SK-N-SH (cell line): ENCODE measurements at regions not wholly inside any gene's neighbourhood (a gene's known extent, or its start where the extent isn't known, plus 50 kb on each side); places are given as distances from the start of the nearest gene placed in this dataset.

Source experiments
- CTCF ChIA-PET: fragments of 300-600, 350-600 bp; formaldehyde crosslinking; extraction: SDS; loops from one replicate; lab custom pipeline; 2021; lab: Yijun Ruan, JAX
- POLR2A ChIA-PET: fragments of 350-600 bp; sonication (Branson Sonifier 250); formaldehyde crosslinking; extraction: SDS; loops from one replicate; lab custom pipeline; 2020; ENCODE audit warnings: antibody characterized with exemption, inconsistent platforms; lab: Yijun Ruan, JAX
- DNase-seq: peaks from one replicate; pipeline ENCODE4 v3.0.0; 2012
- H2AFZ ChIP-seq: fragments of 200-600 bp; sonication (generic); 2 replicates; pipeline ENCODE4 v1.8.1; 2016; ENCODE audit warnings: antibody characterized with exemption, mild to moderate bottlenecking, low read depth
- H3F3A ChIP-seq: fragments of 200-600 bp; sonication (generic); replicated peaks from 2 replicates; pipeline ENCODE3; 2016; ENCODE audit warnings: antibody characterized with exemption, mild to moderate bottlenecking; ENCODE audit not compliant: insufficient read depth
- H3K27ac ChIP-seq, 2 experiments: fragments of 200-500 bp in 1 of 2; fragments of 200-600 bp in 1 of 2; sonication (Bioruptor generic) in 1 of 2; sonication (generic), shearing (Covaris generic) in 1 of 2; 2 replicates each; pipeline versions ENCODE4 v1.5.1 to v1.6.1; 2014 to 2016; ENCODE audit warnings: low read depth in 2 of 2, inconsistent platforms in 1 of 2, low read length in 1 of 2, mild to moderate bottlenecking in 1 of 2, mixed read lengths in 1 of 2
- H3K27me3 ChIP-seq: fragments of 200-600 bp; sonication (generic), shearing (Covaris generic); 2 replicates; pipeline ENCODE4 v1.6.1; 2016; ENCODE audit warnings: mixed run types; ENCODE audit not compliant: insufficient read depth
- H3K36me3 ChIP-seq, 2 experiments: fragments of 200-500 bp in 1 of 2; fragments of 200-600 bp in 1 of 2; sonication (Bioruptor generic) in 1 of 2; sonication (generic) in 1 of 2; replicated peaks in 1 of 2; 2 replicates each; pipeline versions ENCODE3 to v1.5.1; 2014 to 2016; ENCODE audit warnings: low read length in 1 of 2, mild to moderate bottlenecking in 1 of 2; ENCODE audit not compliant: insufficient read depth in 2 of 2, control insufficient read depth in 1 of 2
- H3K4me1 ChIP-seq, 2 experiments: fragments of 200-500 bp in 1 of 2; fragments of 200-600 bp in 1 of 2; sonication (Bioruptor generic) in 1 of 2; sonication (generic), shearing (Covaris generic) in 1 of 2; 2 replicates each; pipeline versions ENCODE4 v1.5.1 to v1.6.1; 2014 to 2016; ENCODE audit warnings: low read depth in 1 of 2, low read length in 1 of 2, mixed run types in 1 of 2; ENCODE audit not compliant: insufficient read depth in 2 of 2, control insufficient read depth in 1 of 2
- H3K4me2 ChIP-seq: fragments of 200-600 bp; sonication (generic), shearing (Covaris generic); 2 replicates; pipeline ENCODE4 v1.6.1; 2017; ENCODE audit warnings: mixed run types
- H3K4me3 ChIP-seq, 2 experiments: fragments of 200-500 bp in 1 of 2; fragments of 200-600 bp in 1 of 2; sonication (Bioruptor generic) in 1 of 2; sonication (generic), shearing (Covaris generic) in 1 of 2; 2 replicates each; pipeline versions ENCODE4 v1.5.1 to v1.8.1; 2014 to 2016; ENCODE audit warnings: low read depth in 2 of 2, inconsistent platforms in 1 of 2, low read length in 1 of 2, mild to moderate bottlenecking in 1 of 2, mixed read lengths in 1 of 2, moderate library complexity in 1 of 2
- H3K79me2 ChIP-seq: fragments of 200-600 bp; sonication (generic); 2 replicates; pipeline ENCODE4 v1.8.1; 2017; ENCODE audit warnings: mild to moderate bottlenecking; ENCODE audit not compliant: insufficient read depth
- H3K9ac ChIP-seq: fragments of 200-600 bp; sonication (generic); 2 replicates; pipeline ENCODE4 v1.6.1; 2017; ENCODE audit warnings: mixed run types
- H3K9me2 ChIP-seq: fragments of 200-600 bp; sonication (generic); 2 replicates; pipeline ENCODE4 v1.6.1; 2017; ENCODE audit warnings: mixed run types
- H3K9me3 ChIP-seq: fragments of 200-600 bp; sonication (generic); 2 replicates; pipeline ENCODE4 v1.6.1; 2017; ENCODE audit warnings: mixed run types, mild to moderate bottlenecking, moderate library complexity
- H4K20me1 ChIP-seq: fragments of 200-600 bp; sonication (generic); 2 replicates; pipeline ENCODE4 v1.6.1; 2017; ENCODE audit warnings: mild to moderate bottlenecking, mixed run types; ENCODE audit not compliant: insufficient read depth
- EP300 ChIP-seq, 2 experiments: IDR thresholded peaks; 2 replicates each; pipeline versions ENCODE4 v1.4.0 to v1.6.1; 2012; ENCODE audit warnings: borderline replicate concordance in 1 of 2, low read depth in 1 of 2, low read length in 1 of 2
- EZH2phosphoT487 ChIP-seq: fragments of 200-600 bp; sonication (generic); IDR thresholded peaks from 2 replicates; pipeline ENCODE4 v1.6.1; 2017; ENCODE audit warnings: low read depth, mixed run types, mild to moderate bottlenecking, antibody characterized with exemption, moderate library complexity, borderline replicate concordance
- FOSL2 ChIP-seq: IDR thresholded peaks from 2 replicates; pipeline ENCODE4 v1.4.0; 2012; ENCODE audit warnings: low read depth, mild to moderate bottlenecking, moderate library complexity, borderline replicate concordance
- FOXJ3 ChIP-seq: sonication (generic); formaldehyde crosslinking; IDR thresholded peaks from 2 replicates; pipeline ENCODE4 v1.5.1; 2020; ENCODE audit warnings: mild to moderate bottlenecking, missing genetic modification reagents
- MXI1 ChIP-seq: IDR thresholded peaks from 2 replicates; pipeline ENCODE4 v1.6.1; 2012; ENCODE audit warnings: mild to moderate bottlenecking, low read depth, low read length, improper control_type of control experiment
- NFIC ChIP-seq: IDR thresholded peaks from 2 replicates; pipeline ENCODE4 v1.4.0; 2012; ENCODE audit warnings: borderline replicate concordance
- NRF1 ChIP-seq: IDR thresholded peaks from 2 replicates; pipeline ENCODE4 v1.6.1; 2012; ENCODE audit warnings: low read depth, mild to moderate bottlenecking, low read length
- POLR2AphosphoS5 ChIP-seq: IDR thresholded peaks from 2 replicates; pipeline ENCODE4 v1.6.1; 2012; ENCODE audit warnings: low read depth, low read length
- RAD21 ChIP-seq: IDR thresholded peaks from 2 replicates; pipeline ENCODE4 v1.6.1; 2012; ENCODE audit warnings: mild to moderate bottlenecking, low read length
- RCOR1 ChIP-seq: fragments of 150-350 bp; IDR thresholded peaks from 2 replicates; pipeline ENCODE4 v1.6.1; 2017; ENCODE audit warnings: antibody characterized with exemption, low read length
- REST ChIP-seq: IDR thresholded peaks from 2 replicates; pipeline ENCODE4 v1.6.1; 2012; ENCODE audit warnings: mild to moderate bottlenecking, low read depth, low read length, moderate library complexity
- RFX5 ChIP-seq: IDR thresholded peaks from 2 replicates; pipeline ENCODE4 v1.6.1; 2012; ENCODE audit warnings: mild to moderate bottlenecking, improper control_type of control experiment, low read length
- RXRA ChIP-seq: IDR thresholded peaks from 2 replicates; pipeline ENCODE4 v1.4.0; 2012; ENCODE audit warnings: low read depth, mild to moderate bottlenecking, borderline replicate concordance
- SIN3A ChIP-seq: IDR thresholded peaks from 2 replicates; pipeline ENCODE4 v1.6.1; 2012; ENCODE audit warnings: low read depth, mild to moderate bottlenecking, low read length, moderate library complexity, borderline replicate concordance
- SMC3 ChIP-seq: IDR thresholded peaks from 2 replicates; pipeline ENCODE4 v1.6.1; 2012; ENCODE audit warnings: low read depth, low read length, improper control_type of control experiment
- TCF12 ChIP-seq: IDR thresholded peaks from 2 replicates; pipeline ENCODE4 v1.4.0; 2012
- TEAD4 ChIP-seq: IDR thresholded peaks from 2 replicates; pipeline ENCODE4 v1.4.0; 2012; ENCODE audit warnings: mild to moderate bottlenecking, borderline replicate concordance; ENCODE audit not compliant: insufficient read depth
- ZBTB33 ChIP-seq: IDR thresholded peaks from 2 replicates; pipeline ENCODE4 v1.4.0; 2012; ENCODE audit warnings: low read depth, borderline replicate concordance
- whole genome bisulfite sequencing: methylation state at CpG from one replicate; pipeline ENCODE4 v1.1.6; 2017; ENCODE audit warnings: low lambda C conversion rate; 5-methylcytosine and 5-hydroxymethylcytosine counted together
- TF ChIP-seq, protein P1 (sequence below): fragments of 200-600 bp; sonication (generic); IDR thresholded peaks from 2 replicates; pipeline ENCODE4 v1.6.1; 2017; ENCODE audit warnings: antibody characterized with exemption, mild to moderate bottlenecking, moderate library complexity
- TF ChIP-seq, protein P2 (sequence below): IDR thresholded peaks from 2 replicates; pipeline ENCODE4; 2012
- TF ChIP-seq, protein P3 (sequence below): IDR thresholded peaks from 2 replicates; pipeline ENCODE4 v1.4.0; 2012; ENCODE audit warnings: low read depth, borderline replicate concordance
- TF ChIP-seq, protein P4 (sequence below): fragments of 150-350 bp; IDR thresholded peaks from 2 replicates; pipeline ENCODE4 v1.6.1; 2017; ENCODE audit warnings: antibody characterized with exemption, low read length, low read depth, borderline replicate concordance

GRCh38 chr20:55528482-55528881 is 476.8 kb downstream of the CBLN4 start (continued):
- TF ChIP-seq, protein P1, sequence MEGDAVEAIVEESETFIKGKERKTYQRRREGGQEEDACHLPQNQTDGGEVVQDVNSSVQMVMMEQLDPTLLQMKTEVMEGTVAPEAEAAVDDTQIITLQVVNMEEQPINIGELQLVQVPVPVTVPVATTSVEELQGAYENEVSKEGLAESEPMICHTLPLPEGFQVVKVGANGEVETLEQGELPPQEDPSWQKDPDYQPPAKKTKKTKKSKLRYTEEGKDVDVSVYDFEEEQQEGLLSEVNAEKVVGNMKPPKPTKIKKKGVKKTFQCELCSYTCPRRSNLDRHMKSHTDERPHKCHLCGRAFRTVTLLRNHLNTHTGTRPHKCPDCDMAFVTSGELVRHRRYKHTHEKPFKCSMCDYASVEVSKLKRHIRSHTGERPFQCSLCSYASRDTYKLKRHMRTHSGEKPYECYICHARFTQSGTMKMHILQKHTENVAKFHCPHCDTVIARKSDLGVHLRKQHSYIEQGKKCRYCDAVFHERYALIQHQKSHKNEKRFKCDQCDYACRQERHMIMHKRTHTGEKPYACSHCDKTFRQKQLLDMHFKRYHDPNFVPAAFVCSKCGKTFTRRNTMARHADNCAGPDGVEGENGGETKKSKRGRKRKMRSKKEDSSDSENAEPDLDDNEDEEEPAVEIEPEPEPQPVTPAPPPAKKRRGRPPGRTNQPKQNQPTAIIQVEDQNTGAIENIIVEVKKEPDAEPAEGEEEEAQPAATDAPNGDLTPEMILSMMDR = no peak
- TF ChIP-seq SMC3 = no peak
- TF ChIP-seq TEAD4 = no peak
- TF ChIP-seq RAD21 = no peak
- TF ChIP-seq TCF12 = no peak
- TF ChIP-seq, protein P2, sequence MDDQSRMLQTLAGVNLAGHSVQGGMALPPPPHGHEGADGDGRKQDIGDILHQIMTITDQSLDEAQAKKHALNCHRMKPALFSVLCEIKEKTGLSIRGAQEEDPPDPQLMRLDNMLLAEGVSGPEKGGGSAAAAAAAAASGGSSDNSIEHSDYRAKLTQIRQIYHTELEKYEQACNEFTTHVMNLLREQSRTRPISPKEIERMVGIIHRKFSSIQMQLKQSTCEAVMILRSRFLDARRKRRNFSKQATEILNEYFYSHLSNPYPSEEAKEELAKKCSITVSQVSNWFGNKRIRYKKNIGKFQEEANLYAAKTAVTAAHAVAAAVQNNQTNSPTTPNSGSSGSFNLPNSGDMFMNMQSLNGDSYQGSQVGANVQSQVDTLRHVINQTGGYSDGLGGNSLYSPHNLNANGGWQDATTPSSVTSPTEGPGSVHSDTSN = no peak
- TF ChIP-seq FOXJ3 = no peak
- no peak for TF ChIP-seq FOSL2
- no peak for TF ChIP-seq ZBTB33
- TF ChIP-seq, all 33 proteins: peak for 0

DNA sequence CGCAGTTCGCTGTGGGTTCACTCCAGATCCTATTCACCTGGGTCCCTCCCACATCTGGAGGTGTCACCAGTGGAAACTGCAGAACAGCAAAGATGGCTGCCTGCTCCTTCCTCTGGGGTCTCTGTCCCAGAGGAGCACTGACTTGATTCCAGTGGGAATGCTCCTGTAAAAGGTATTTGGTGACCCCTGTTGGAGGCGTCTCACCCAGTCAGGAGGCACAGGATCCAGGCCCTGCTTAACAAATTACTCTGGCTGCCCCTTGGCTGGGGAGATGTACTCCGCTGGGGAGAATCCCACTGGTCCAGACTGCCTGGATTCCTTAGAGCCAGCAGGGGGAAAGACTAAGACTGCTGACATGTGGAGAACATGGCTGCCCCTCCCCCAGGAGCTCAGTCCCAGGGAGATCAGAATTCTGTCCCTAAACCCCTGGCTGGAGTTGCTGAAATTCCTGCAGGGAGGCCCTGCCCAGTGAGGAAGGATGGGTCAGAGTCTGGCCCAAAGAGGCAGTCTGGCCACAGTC is 483.0 kb downstream of the CBLN4 start:
- Histone ChIP-seq H3K27ac (no peak overlapping the region), H3K36me3 (no peaks in the 10 kb centered on the region), H3K79me2 (no peaks in the 10 kb centered on the region), H3K9me2 (no peaks in the 10 kb centered on the region), H3F3A (no peaks in the 10 kb centered on the region), H3K9me3 (no peaks in the 10 kb centered on the region), H3K4me3 (no peak overlapping the region), H4K20me1 (no peaks in the 10 kb centered on the region), H3K27me3 (no peaks in the 10 kb centered on the region), H3K9ac (no peak overlapping the region), H2AFZ (no peak overlapping the region), H3K4me2 (no peak overlapping the region), H3K4me1 (no peaks in the 10 kb centered on the region)
- 39% methylated on average over 2 of the region's 4 CpGs for WGBS
- no peak for DNase-seq
- POLR2A ChIA-PET = no interaction called here
- CTCF ChIA-PET = no interaction called here
- TF ChIP-seq MXI1 (no peak), RAD21 (no peak), RFX5 (no peak), SIN3A (no peak), EZH2phosphoT487 (no peak), EP300 (IDR thresholded peaks at IDR 0.05; ENCODE audit: borderline replicate concordance in 1 of 2, low read depth in 1 of 2, low read length in 1 of 2) (no peak), FOSL2 (no peak), NRF1 (no peak), RXRA (no peak), POLR2AphosphoS5 (no peak), REST (no peak), RCOR1 (no peak), NFIC (no peak)
- TF ChIP-seq, protein P3, sequence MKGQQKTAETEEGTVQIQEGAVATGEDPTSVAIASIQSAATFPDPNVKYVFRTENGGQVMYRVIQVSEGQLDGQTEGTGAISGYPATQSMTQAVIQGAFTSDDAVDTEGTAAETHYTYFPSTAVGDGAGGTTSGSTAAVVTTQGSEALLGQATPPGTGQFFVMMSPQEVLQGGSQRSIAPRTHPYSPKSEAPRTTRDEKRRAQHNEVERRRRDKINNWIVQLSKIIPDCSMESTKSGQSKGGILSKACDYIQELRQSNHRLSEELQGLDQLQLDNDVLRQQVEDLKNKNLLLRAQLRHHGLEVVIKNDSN = no peak
- TF ChIP-seq, protein P4, sequence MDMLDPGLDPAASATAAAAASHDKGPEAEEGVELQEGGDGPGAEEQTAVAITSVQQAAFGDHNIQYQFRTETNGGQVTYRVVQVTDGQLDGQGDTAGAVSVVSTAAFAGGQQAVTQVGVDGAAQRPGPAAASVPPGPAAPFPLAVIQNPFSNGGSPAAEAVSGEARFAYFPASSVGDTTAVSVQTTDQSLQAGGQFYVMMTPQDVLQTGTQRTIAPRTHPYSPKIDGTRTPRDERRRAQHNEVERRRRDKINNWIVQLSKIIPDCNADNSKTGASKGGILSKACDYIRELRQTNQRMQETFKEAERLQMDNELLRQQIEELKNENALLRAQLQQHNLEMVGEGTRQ = no peak
